HG02642 (cell line): ENCODE measurements at regions not wholly inside any gene's neighbourhood (a gene's known extent, or its start where the extent isn't known, plus 50 kb on each side); places are given as distances from the start of the nearest gene placed in this dataset.

Source experiments
- ATAC-seq: cut with Tn5 transposase; IDR thresholded peaks from one replicate; pipeline ENCODE4 v1.9.1; 2021; ENCODE audit warnings: mild to moderate bottlenecking; ENCODE audit not compliant: unreplicated experiment, poor library complexity

DNA sequence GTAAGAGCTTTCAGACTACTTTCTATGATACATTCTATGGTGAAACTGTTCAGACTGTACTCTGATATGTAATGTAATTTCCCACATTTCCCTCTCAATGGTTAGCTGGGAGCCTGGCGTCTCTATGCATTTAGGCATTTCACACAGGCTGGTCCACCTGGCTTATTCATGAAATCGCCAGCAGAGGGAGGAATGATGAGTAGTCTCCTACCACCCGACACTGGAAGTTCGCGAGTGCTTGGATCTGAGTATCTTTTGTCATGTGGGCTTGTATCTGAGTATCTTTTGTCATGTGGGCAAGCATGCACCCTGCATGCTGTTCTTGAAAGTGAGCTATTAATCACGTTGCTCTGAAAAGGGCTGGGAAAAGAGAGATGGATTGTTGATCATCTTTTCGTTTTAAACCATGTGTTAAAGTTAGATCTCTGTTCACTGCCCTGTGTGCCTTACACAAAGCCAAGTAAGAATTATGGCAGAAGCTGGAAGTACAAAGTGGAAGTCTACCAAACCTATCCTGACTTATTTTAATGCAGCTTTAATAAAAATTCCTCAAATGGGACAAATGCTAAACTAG, 235.0 kb downstream of the ATP23 start:
- ATAC-seq = no peak

DNA sequence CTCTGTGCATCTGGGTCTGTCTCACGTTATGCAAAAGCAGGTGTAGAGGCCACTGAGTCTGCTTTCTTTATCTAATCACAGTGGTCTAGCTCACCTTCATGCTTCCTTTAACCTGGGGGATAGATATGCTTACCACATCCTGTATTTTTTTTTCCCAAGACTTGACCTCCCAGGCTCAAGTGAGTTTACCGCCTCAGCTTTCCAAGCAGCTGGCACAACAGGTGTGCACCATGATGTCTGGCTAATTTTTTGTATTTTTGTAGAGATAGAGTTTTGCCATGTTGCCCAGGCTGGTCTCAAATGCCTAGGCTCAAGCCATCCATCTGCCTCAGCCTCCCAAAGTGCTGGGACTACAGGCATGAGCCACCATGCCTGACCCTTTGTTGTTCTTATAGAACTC, 236.0 kb downstream of the ATP23 start:
- ATAC-seq = no peak

GRCh38 chr12:58184212-58184611, 242.8 kb downstream of the ATP23 start:
- no peak for ATAC-seq

- ATAC-seq = no peak
These were observed 245.0 kb downstream of the ATP23 start for GRCh38 chr12:58186401-58186800.

GRCh38 chr12:58186914-58187313, 245.5 kb downstream of the ATP23 start:
- no peak for ATAC-seq

- no peak for ATAC-seq
These were observed 247.7 kb downstream of the ATP23 start for GRCh38 chr12:58189030-58189429.

GRCh38 chr12:58189893-58190292, 248.5 kb downstream of the ATP23 start:
- ATAC-seq = no peak

DNA sequence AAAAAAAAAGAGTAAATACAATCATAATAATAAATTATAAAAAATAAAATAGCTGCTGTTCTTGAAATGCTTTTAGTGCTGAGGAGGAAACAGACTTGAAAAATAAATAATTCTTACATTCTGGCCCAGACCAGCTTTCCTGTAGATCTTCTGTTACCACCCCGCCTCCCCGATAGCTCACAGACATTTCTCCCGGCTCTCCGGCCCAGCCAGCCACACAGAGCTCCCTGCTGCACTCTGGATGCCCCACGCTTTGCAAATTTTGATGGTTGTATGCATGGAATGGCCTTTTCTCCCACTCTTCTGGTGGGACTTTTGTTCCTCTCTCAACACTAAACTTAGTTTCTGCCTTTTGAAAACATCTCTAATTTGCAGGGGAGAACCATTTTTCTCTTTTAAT, 249.3 kb downstream of the ATP23 start:
- ATAC-seq = no peak

- ATAC-seq = no peak
These were observed 255.6 kb downstream of the ATP23 start for GRCh38 chr12:58196971-58197370.

DNA sequence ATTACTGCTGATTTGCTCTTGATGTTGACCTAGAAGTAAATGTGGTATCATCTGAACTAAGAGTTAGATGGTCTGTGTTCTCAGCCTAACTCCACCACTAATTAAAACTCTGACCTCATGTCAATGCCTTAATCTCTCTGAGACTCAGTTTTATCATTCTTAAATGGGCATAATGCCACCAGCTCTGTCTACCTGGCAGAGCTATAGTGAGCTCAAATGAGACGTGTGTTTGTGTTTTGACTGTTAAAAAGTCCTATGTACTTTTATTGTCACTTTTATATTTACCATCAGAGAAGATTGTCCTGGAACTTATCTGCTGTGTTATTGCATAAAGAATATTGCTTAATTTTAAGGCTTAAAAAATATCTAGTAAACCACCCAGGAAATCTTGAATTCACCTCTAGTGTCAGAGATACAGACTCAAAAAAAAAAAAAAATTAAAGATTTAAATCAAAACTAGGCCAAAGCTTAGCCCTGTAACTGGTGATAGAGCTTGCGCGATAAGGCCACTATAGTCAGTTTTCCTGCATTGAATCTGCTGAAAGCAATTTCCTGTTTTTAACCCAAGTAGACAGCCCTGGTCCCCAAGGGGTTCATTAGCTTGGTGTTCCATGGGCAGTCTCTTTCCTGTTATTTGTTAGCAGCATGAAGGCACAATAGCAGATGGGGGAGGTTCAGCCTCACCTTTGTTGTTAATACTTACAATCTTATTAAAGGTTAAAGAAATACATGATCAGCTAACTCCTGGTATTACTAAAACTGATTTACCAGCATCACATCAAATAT, 261.8 kb downstream of the ATP23 start:
- no peak for ATAC-seq

DNA sequence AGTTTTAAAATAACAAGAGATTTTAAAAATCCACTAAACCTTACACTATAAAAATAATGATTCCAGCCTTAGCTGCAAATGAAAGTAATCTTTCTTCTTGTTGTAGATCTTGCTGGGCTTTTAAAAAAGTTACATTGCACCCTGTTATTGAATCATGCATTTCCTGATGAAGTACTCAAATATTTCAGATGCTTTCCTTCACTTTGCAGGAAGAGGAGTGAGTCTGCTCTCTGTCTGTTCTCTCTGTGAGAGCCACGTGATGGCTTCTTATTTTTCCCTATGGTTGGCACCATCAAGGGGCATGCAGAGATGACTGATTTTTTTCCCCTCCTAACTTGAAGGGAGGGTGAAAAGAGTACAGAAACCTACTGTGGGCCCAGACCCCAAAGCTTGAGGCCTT, 262.7 kb downstream of the ATP23 start:
- no peak for ATAC-seq

DNA sequence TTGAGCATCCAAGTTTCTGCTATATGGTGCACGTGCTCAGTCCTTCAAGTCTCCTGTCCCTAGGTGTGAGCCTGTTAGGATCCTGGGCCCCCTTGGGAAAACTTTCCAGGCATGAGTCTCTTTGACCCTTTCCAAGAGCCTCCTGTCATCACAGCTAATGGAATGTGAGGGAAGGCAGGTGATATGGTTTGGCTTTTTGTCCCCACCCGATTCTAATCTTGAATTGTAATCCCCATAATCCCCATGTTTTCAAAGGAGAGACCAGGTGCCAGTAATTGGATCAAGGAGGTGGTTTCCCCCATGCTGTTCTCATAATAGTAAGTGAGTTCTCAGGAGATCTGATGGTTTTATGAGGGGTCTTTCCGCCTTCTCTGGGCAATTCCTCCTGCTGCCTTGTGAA, 265.5 kb downstream of the ATP23 start:
- ATAC-seq = no peak

- ATAC-seq = no peak
These were observed 269.8 kb downstream of the ATP23 start for GRCh38 chr12:58211211-58211610.

DNA sequence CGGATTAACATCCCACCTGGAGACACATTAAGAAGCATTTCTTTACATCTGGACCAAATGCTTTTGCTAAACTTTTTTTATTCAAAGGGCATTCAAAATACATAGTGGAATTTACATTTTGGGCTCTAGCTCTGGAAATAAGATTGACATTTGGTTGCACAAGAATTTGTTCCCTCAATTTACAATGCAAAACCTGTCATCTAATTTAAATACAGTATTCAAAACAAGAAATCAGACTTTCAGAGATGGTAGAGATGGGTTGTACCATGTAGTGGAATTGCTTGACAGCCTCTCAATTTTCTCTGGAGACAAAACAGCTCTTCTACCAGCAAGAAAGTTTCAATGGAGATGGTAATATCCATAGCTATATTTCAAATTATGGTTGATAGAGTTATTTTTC, 275.8 kb downstream of the ATP23 start:
- no peak for ATAC-seq

GRCh38 chr12:58224536-58225105, 283.3 kb downstream of the ATP23 start:
- no peak for ATAC-seq

GRCh38 chr12:58225203-58225877, 284.0 kb downstream of the ATP23 start:
- no peak for ATAC-seq

DNA sequence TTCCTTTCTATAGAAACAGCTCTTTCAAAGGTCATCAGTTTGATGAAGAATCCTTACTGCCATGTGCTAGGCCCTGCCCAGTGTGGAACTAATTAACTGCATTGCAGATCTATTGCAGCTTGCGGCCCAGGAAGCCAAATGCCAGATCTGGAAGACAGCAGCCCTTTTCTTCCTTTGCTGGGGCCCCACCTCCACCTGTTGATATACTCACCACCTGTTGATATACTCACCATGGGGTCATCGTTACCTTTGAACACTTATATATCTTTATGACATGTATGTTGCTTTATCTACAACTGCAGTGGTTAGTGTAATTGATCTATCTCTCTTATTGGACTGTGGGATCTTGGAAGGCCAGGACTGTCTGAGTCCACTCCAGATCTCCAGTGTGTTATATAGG, 292.5 kb downstream of the ATP23 start:
- ATAC-seq = no peak

DNA sequence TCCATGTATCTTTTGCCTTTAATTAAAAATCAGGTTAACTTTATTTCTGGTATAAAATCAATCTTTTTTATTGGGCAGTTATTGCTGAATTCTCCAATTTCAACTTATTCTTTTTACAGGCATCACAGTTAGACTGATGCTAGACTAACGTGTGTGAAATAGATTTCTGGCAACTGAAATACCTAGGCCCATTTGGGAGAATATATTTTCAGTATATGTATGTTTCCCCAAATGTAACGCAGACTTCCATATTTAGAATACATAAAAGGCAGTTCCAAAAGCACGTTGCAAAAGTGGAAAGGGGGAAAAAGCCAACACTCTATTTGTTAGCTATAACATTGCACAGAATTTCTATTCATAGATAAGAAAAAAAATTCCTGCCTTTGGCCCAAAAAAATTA, 297.0 kb downstream of the ATP23 start:
- ATAC-seq = no peak

DNA sequence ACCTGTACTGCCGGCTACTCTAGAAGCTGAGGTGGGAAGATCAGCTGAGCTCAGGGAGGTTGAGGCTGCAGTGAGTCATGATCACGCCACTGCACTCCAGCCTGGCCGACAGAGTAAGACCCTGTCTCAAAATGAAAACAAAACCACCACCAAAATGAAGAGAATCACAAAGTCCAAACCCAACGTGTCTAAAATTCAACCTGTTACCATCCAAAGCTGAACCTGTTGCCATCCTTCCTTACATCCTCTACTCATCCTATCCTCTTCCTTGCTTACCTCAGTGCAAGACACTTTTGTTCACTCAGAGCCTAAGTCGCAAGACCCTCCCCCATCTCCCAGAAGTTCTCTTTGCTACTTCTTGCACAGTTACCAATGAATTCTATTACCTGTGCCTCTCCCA, 299.7 kb downstream of the ATP23 start:
- ATAC-seq = no peak

DNA sequence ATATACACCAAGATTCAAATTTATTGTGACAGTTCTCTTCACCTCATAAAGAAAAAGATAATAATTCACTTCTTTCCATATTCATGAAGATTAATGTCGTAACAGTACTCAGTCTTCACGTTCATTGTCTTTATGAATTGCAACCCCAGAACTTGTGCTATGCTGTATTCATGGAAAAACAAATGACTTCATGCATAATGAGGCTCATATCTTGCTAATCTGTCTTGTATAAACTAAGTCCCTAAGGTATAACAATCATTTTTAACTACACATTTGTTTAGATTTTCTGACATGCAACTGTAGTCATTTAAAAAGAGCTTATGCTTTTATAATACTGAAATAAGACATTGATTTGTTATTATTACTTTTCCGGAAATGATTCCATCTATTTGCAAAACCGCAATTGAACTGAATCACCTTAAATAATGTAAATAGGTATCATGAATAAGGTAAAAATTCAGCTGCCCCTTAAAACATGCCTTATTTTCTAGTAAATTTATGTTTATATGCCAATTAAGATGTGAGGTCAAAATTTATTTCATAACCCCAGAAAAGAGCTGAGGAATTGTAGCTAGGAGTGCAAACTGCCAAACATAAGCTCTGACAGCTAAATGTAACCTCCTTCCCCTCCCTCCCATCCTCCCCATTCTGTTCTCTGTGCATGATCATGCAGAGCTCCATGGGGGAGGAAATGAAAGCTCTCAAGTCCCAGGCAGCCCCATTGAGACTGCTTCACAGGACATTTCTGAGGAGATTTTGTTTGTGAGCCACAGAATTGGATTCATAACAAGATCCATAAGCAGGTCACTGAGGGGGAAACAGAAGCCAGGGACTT, 301.6 kb downstream of the ATP23 start:
- no peak for ATAC-seq
